ENCODE measurements at regions not wholly inside any gene's neighbourhood (a gene's known extent, or its start where the extent isn't known, plus 50 kb on each side); places are given as distances from the start of the nearest gene placed in this dataset.

GRCh38 chr10:9023206-9023605 is 968.7 kb downstream of the GATA3 start:
- TF ChIP-seq CTCF (IDR thresholded peaks at IDR 0.05; ENCODE audit: low read length) = no peak
- TF ChIP-seq EZH2 (IDR thresholded peaks at IDR 0.05; ENCODE audit: borderline replicate concordance, low read length) = no peak
